H1 (cell line): ENCODE measurements at regions not wholly inside any gene's neighbourhood (a gene's known extent, or its start where the extent isn't known, plus 50 kb on each side); places are given as distances from the start of the nearest gene placed in this dataset.

ENCODE experiments used
- CHD7 ChIP-seq: fragments of 300-600 bp; sonication (generic); IDR thresholded peaks from 2 replicates; pipeline ENCODE4 v1.7.1; 2012; ENCODE audit warnings: low read length, moderate library complexity, mild to moderate bottlenecking, inconsistent platforms; ENCODE audit not compliant: insufficient replicate concordance
- POLR2A ChIP-seq, 2 experiments: IDR thresholded peaks; 1 replicate in 1 of 2; 2 replicates in 1 of 2; pipeline ENCODE4 v1.6.1; 2011; ENCODE audit warnings: low read depth in 2 of 2, low read length in 2 of 2, mild to moderate bottlenecking in 2 of 2; ENCODE audit errors: control extremely low read depth in 1 of 2
- SP1 ChIP-seq: IDR thresholded peaks from 2 replicates; pipeline ENCODE4 v1.6.1; 2011; ENCODE audit warnings: low read depth, low read length
- TAF7 ChIP-seq: optimal IDR thresholded peaks from 2 replicates; pipeline ENCODE3; 2011; ENCODE audit warnings: low read depth, mild to moderate bottlenecking, inconsistent platforms, low read length, moderate library complexity, borderline replicate concordance
- ZNF274 ChIP-seq: IDR thresholded peaks from 2 replicates; pipeline ENCODE4 v1.7.0; 2012; ENCODE audit warnings: low read length, borderline replicate concordance; ENCODE audit errors: extremely low read depth

GRCh38 chr1:194602184-194602583, 1415.8 kb upstream of the B3GALT2 start (continued):
- TF ChIP-seq CHD7 (no peak), TAF7 (no peak), POLR2A (IDR thresholded peaks at IDR 0.05; ENCODE audit: control extremely low read depth in 1 of 2, low read depth in 2 of 2, low read length in 2 of 2) (no peak), SP1 (no peak), ZNF274 (no peak)
